ENCODE measurements at regions not wholly inside any gene's neighbourhood (a gene's known extent, or its start where the extent isn't known, plus 50 kb on each side); places are given as distances from the start of the nearest gene placed in this dataset.

DNA sequence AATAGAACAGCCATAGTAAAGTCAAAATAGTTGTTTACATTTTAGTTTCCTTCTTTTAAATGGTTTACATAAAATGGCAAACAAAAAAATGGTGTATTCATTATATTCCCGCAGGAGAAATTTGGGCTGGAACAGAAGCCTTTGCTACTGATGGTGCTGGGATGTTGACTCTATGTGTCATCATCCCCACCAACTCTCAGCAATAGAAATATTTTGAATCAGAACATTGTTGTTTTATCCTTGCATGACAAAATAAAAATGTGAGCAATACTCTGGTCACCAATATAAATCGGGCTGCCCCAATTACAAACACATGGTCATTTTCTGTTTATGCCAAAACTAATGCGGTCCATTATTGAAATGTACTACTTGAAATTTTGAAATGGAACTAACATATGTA, 1131.6 kb upstream of the PCDH7 start:
- Mint-ChIP-seq H3K9me3 (no peaks in the 10 kb centered on the region; the same call in 1 of the 2 replicates), H3K36me3 (ENCODE audit: low read depth) (no peaks in the 10 kb centered on the region), H3K27me3 (ENCODE audit: insufficient read depth) (no peaks in the 10 kb centered on the region; the same call in 1 of the 2 replicates), H3K4me1 (ENCODE audit: low read depth) (peaks cover 6% of the 10 kb centered on the region; the same call in 1 of the 2 replicates), H3K27ac (no peak overlapping the region), H3K4me3 (no peak overlapping the region)
- peak; percentile 17 for DNase-seq
- TF ChIP-seq, protein P1, sequence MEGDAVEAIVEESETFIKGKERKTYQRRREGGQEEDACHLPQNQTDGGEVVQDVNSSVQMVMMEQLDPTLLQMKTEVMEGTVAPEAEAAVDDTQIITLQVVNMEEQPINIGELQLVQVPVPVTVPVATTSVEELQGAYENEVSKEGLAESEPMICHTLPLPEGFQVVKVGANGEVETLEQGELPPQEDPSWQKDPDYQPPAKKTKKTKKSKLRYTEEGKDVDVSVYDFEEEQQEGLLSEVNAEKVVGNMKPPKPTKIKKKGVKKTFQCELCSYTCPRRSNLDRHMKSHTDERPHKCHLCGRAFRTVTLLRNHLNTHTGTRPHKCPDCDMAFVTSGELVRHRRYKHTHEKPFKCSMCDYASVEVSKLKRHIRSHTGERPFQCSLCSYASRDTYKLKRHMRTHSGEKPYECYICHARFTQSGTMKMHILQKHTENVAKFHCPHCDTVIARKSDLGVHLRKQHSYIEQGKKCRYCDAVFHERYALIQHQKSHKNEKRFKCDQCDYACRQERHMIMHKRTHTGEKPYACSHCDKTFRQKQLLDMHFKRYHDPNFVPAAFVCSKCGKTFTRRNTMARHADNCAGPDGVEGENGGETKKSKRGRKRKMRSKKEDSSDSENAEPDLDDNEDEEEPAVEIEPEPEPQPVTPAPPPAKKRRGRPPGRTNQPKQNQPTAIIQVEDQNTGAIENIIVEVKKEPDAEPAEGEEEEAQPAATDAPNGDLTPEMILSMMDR (IDR thresholded peaks at IDR 0.05), result no peak

DNA sequence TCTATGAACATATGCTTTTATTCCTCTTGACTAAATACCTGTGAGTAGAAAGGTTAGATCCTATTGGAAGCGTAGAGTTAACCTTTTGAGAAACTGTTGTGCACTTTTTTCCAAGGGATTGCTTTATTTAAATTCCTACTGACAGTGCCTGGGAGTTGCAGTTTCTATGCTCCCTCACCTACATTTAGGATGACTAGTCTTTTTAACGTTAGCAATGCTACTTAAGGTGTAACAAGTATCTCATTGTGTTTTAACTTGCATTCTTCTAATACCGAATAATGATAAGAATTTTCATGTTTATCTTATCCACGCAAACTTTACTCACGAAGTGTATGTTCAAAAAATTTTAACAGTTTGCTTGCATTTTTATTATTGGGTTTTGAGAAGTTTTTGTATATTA, 1123.9 kb upstream of the PCDH7 start:
- no peaks in the 10 kb centered on the region for H3K4me1 Mint-ChIP-seq (ENCODE audit: low read depth)
- H3K27me3 Mint-ChIP-seq (ENCODE audit: insufficient read depth), result peaks cover 6% of the 10 kb centered on the region
- no peaks in the 10 kb centered on the region; the same call in 1 of the 2 replicates for H3K36me3 Mint-ChIP-seq (ENCODE audit: low read depth)
- H3K4me3 Mint-ChIP-seq, result no peak overlapping the region
- TF ChIP-seq, protein P1 (IDR thresholded peaks at IDR 0.05), result no peak
- no peaks in the 10 kb centered on the region for H3K9me3 Mint-ChIP-seq
- DNase-seq, result no peak
- H3K27ac Mint-ChIP-seq, result no peak overlapping the region

DNA sequence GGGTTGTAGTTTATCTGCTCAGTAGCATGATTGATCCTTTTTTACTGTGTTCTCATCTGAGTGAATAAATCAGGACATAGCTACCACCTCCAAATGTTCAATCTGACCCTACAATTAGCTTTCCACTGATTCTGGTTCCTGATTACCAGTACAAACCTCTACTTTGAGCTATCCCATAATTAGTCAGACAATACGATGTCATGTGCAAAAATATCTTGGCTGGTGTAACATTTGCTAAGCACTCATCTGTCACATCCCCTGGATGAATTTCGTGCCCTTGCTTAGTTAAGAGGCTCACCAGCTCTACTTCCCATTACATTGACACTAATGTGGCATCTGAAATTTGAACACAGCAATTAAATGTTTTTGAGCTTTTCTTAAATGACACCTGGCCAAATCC, 1101.0 kb upstream of the PCDH7 start:
- Mint-ChIP-seq H3K27me3 (ENCODE audit: insufficient read depth) (peaks cover 2% of the 10 kb centered on the region; the same call in 1 of the 2 replicates), H3K9me3 (no peaks in the 10 kb centered on the region), H3K36me3 (ENCODE audit: low read depth) (no peaks in the 10 kb centered on the region), H3K4me3 (no peak overlapping the region), H3K27ac (no peak overlapping the region), H3K4me1 (ENCODE audit: low read depth) (no peaks in the 10 kb centered on the region)
- TF ChIP-seq, protein P1 (IDR thresholded peaks at IDR 0.05), result no peak
- no peak for DNase-seq

DNA sequence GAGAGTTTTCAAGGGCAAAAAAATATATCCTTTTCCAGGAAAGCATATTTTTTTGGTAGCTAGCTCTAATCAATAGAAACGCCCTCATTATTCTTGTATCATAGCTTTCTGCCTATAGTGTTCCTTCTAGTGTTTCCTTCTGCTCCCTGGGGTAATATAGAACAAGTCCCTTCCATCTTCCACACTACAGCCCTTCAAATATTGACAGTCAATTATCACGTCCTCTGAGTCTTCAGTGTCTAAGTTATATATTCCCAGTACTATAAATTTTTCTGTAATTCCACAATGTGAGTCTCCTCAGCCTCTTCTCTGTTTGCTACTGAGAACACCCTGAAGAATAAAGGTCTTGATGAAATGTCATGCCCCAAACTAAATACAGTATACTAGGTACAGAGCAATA, 1088.0 kb upstream of the PCDH7 start:
- DNase-seq, result no peak
- H3K9me3 Mint-ChIP-seq, result no peaks in the 10 kb centered on the region
- H3K27me3 Mint-ChIP-seq (ENCODE audit: insufficient read depth), result no peaks in the 10 kb centered on the region; the same call in 1 of the 2 replicates
- no peaks in the 10 kb centered on the region; the same call in 1 of the 2 replicates for H3K36me3 Mint-ChIP-seq (ENCODE audit: low read depth)
- H3K4me1 Mint-ChIP-seq (ENCODE audit: low read depth), result no peaks in the 10 kb centered on the region
- no peak overlapping the region for H3K27ac Mint-ChIP-seq
- TF ChIP-seq, protein P1 (IDR thresholded peaks at IDR 0.05), result no peak
- no peak overlapping the region for H3K4me3 Mint-ChIP-seq

DNA sequence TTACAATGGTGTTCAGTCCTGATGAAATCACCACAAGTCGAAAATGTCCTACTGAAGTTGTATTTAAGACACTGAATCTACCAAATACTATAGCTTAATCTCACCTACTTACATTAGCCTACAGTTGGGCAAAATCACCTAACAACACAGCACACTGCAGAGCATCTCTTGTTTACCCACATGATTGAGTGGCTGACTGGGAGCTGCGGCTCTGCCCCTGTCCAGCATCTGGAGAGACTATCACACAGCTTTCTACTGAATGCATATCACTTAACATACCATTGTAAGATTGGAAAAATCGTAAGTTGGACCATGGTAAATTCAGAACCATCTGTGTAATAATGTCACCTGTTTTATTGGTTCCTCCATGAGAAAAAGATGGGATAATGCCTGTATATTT, 1083.2 kb upstream of the PCDH7 start:
- Mint-ChIP-seq H3K4me1 (ENCODE audit: low read depth) (no peaks in the 10 kb centered on the region), H3K36me3 (ENCODE audit: low read depth) (no peaks in the 10 kb centered on the region), H3K27me3 (ENCODE audit: insufficient read depth) (no peaks in the 10 kb centered on the region), H3K4me3 (no peak overlapping the region), H3K27ac (no peak overlapping the region), H3K9me3 (no peaks in the 10 kb centered on the region)
- TF ChIP-seq, protein P1 (IDR thresholded peaks at IDR 0.05), result no peak
- no peak for DNase-seq

DNA sequence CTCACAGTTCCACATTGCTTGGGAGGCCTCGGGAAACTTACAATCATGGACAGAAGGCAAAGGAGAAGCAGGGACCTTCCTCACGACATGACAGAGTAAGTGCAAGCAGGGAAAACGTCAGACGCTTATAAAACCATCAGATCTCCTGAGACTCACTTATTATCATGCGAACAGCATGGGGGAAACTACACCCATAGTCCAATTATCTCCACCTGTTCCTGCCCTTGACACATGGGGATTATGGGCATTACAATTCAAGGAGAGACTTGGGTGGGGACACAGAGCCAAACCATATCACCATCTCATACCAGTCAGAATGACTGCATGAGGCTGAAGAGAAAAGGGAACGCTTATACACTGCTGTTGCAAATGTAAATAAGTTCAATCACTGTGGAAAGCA, 1066.9 kb upstream of the PCDH7 start:
- Mint-ChIP-seq H3K36me3 (ENCODE audit: low read depth) (no peaks in the 10 kb centered on the region), H3K9me3 (no peaks in the 10 kb centered on the region), H3K27ac (no peak overlapping the region), H3K4me3 (no peak overlapping the region), H3K27me3 (ENCODE audit: insufficient read depth) (no peaks in the 10 kb centered on the region), H3K4me1 (ENCODE audit: low read depth) (peaks cover 1% of the 10 kb centered on the region; the same call in 1 of the 2 replicates)
- no peak for DNase-seq
- TF ChIP-seq, protein P1 (IDR thresholded peaks at IDR 0.05), result no peak

All from HFFc6 (cell line).